ENCODE measurements at regions not wholly inside any gene's neighbourhood (a gene's known extent, or its start where the extent isn't known, plus 50 kb on each side); places are given as distances from the start of the nearest gene placed in this dataset.

GRCh38 chr20:48340883-48341281, 486.9 kb downstream of the PREX1 start:
- TF ChIP-seq CTCF (conservative IDR thresholded peaks at IDR 0.05; ENCODE audit: low read length) (no peak), EZH2phosphoT487 (IDR thresholded peaks at IDR 0.05; ENCODE audit: borderline replicate concordance) (no peak)
